GM12873 (cell line): ENCODE measurements at regions not wholly inside any gene's neighbourhood (a gene's known extent, or its start where the extent isn't known, plus 50 kb on each side); places are given as distances from the start of the nearest gene placed in this dataset.

Experiments
- TF ChIP-seq, protein P1 (sequence below): IDR thresholded peaks from 2 replicates; pipeline ENCODE4 v1.5.1; 2012; ENCODE audit warnings: low read depth, mild to moderate bottlenecking, moderate library complexity, low read length, control low read depth; ENCODE audit not compliant: insufficient read depth; ENCODE audit errors: missing control alignments

DNA sequence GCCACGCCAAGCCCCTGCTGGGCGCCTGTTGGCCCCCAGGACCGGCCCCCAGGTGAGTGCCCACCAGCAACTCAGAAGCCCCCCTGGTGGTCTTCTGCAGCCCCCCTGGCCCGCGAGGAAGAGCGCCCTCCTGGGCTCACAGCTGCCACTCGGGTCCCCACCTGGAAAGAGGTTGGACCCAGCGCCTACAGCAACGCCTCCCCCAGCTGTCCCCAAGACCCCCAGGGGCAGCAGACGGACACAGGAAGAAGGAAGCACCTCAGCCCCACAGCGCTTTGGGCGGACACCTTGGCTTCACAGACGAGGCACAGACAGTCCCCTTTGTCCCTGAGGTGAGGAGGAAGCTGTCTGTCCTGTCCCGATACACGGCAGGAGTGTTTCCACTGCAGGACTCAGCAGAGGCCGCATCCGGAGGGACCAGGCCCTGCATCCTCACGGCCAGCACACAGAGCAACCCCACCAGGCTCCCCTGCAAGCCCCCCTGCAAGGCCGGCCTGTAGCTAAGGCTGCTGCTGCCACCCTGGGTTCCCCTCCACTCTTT lies 115.6 kb upstream of the NKX1-1 start:
- TF ChIP-seq, protein P1, sequence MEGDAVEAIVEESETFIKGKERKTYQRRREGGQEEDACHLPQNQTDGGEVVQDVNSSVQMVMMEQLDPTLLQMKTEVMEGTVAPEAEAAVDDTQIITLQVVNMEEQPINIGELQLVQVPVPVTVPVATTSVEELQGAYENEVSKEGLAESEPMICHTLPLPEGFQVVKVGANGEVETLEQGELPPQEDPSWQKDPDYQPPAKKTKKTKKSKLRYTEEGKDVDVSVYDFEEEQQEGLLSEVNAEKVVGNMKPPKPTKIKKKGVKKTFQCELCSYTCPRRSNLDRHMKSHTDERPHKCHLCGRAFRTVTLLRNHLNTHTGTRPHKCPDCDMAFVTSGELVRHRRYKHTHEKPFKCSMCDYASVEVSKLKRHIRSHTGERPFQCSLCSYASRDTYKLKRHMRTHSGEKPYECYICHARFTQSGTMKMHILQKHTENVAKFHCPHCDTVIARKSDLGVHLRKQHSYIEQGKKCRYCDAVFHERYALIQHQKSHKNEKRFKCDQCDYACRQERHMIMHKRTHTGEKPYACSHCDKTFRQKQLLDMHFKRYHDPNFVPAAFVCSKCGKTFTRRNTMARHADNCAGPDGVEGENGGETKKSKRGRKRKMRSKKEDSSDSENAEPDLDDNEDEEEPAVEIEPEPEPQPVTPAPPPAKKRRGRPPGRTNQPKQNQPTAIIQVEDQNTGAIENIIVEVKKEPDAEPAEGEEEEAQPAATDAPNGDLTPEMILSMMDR: no peak

DNA sequence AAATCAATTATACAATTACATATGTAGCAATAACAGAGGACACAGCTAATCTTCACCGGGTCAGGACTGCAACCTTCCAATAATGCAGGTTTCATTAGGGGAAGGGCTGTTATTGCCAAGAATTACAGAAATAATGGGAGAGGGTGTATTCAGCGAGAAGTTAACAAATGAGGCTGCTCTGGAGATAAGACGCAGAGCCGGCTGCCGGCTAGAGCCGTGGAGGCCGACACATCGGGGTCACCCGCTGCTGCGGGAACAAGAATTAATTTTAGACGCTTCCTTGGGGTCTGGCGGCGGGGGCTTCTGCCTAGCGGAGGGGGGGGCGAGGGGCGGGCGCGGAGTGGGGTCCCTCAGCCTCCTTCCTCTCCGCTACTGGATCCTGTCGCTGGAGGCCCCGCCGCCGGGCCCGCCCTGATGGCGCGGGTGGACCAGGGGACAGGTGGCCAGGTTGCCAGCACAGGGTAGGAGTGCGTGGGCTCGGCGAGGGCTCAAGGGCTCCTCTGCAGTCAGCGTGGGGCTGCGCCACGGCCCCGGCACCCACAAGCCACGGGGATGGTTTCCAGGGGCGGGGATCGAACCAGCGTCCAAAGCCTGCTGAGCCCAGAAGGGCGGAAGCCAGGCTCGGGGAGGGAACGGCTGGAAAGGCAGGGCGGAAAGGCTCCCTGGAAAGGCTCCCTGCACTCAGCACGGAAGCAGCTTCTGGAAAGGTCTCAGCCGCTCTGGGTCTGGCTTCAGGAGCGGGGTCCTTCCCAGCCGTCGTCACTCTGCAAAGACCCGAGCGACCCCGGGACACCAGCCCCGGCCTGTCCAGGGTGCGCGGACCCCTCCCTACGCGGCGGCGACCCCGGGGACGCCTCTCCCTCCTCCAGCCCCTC lies 113.8 kb upstream of the NKX1-1 start:
- TF ChIP-seq, protein P1: no peak

DNA sequence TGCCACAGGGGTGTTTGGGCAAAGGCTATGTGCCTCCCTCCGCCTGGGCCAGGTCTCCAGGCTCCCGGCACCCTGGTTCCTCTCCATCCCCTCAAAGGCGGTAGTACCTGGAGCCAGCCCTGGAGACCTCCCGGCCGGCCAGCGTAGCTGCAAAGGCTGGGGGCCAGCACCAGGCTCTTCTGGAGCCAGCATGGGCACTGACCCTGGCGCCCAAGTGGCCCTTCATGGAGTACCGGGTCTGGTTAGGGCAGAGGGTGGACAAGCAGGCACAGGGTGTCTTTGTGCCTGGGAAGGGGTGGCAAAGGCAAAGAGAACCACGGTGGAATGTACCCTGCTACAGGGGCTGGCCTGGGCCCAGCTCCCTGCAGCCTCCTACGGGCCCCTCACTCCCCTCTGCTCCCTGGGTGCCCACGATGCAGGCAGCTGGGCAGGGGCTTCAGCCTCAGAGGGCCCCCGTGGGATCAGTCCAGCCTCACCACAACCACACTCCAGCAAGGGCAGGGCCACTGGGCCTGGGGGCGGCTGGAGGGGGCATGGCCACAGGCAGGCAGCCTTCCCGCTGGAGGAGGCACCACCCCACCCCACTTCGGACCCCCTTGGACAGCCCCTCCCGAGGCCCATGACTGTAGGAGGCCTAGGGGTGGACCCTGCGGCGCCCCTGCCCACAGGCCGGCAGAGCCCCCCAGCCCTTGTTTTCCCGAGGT lies 112.9 kb upstream of the NKX1-1 start:
- TF ChIP-seq, protein P1: no peak

DNA sequence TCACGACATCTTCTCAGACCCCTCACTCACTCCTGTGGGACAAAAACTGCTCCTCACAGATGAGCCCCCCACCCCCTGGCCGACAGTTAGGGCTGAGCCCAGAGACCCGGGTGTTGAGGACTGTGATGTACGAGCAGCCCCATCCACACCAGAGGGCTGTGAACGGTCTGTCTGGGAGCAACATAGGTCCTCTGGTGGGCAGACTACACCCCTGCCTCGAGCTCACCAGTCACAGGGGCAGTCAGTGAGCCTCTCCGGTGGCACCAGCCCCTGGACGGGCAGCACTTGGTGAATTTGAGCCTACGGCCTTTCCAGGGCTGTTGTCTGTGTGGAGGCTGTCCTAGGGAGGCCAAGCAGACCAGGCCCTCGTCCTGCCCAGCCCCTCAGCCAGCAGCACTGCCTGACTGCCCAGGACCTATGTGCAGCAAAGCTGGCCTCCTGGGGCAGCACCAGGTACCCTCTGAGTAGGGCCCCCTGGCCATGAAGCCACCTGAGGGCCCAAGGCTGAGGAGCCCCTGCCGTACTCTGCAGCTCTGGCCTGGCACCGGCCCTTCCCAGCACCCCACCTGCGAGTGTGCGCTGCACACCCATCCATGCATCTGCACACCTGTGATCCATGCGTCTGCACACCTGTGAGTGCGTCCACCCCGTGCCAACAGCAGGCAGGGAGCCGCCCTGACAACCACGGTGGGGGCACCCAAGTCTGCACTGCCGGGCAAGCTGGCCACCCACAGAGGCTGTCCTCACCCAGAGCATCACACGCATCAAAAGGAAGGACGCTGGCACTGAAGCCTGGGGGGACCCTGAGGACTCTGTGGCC lies 111.6 kb upstream of the NKX1-1 start:
- TF ChIP-seq, protein P1: no peak

DNA sequence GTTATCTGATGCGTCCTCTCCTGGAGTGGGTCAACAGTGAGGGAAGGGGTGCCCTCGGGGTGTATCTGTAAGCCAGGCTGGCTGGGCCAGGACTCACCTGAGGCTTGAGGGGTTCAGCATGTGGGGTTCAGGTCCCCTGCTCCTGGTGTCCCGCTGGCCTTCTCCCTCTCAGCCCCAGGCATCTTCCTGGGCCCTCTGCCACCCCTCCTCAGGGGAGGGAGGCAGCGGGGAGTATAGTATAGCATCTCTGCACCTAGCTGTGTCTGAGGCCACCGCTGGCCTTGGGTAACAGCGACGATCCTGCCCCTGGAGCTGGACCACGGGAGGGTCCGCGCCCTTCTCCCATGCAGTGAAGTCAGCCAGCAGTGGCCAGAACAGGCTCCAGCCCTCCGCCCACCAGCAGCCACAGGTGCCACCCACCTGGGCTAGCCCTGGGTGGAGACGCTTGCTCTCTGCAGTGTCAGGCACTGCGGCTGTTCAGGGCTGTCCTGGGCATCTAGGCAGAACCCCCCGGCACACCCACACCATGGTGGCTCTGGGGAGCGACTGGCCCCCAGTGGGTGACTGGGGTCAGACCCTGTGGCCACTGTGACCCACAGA lies 110.7 kb upstream of the NKX1-1 start:
- TF ChIP-seq, protein P1: no peak

DNA sequence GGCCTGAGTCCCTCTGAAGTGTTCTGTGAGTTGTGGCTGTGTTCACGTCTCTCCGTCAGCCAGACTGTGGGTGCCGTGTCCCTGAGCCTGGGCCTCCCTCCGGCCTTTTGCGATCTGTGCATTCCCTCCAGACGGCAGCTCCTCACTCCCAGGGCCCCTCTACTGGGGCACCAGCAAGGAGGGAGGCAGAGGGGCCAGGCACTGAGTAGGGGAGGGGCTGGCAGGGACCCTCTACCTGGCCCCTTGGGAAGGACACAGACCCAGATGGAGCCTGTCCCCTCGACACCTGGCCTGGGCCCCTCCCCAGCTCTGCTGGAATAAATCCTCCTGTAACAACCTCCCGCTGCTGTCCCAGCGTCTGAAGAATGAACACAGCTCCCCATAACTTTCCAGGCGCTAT lies 110.0 kb upstream of the NKX1-1 start:
- TF ChIP-seq, protein P1: no peak

DNA sequence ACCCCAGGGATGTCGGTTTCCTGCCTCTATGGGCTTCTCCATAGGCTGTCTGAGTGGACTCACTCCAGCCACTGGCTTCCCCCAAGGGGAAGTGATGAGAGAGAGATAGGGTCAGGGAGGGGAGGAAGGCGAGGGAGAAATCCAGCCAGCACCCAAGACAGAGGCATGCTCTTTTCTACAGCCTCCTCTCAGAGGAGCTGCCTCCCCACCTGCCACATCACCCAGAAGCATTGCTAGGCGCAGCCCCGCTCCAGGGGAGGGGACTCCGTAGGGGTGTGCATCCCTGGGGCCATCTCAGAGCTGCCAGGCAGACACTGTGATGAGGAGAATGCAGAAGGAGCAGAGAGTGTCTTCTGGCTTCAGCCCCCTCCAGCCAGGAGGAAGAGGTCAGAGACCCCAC lies 109.5 kb upstream of the NKX1-1 start:
- TF ChIP-seq, protein P1: no peak
